ENCODE measurements at regions not wholly inside any gene's neighbourhood (a gene's known extent, or its start where the extent isn't known, plus 50 kb on each side); places are given as distances from the start of the nearest gene placed in this dataset.

GRCh38 chr14:22397221-22397737, 191.7 kb downstream of the DAD1 start:
- no peak for TF ChIP-seq SUZ12 (IDR thresholded peaks at IDR 0.05; ENCODE audit: extremely low read depth, insufficient read depth, insufficient read length)
- no peak for TF ChIP-seq YY1 (IDR thresholded peaks at IDR 0.05; ENCODE audit: insufficient read depth, insufficient read length)

Measured in NT2/D1 (cell line).